K562 (cell line): ENCODE measurements at regions not wholly inside any gene's neighbourhood (a gene's known extent, or its start where the extent isn't known, plus 50 kb on each side); places are given as distances from the start of the nearest gene placed in this dataset.

Experiments
- BHLHE40 ChIP-seq: IDR thresholded peaks from 2 replicates; pipeline ENCODE4 v1.6.1; 2011; ENCODE audit warnings: low read length, improper control_type of control experiment
- CREM ChIP-seq: IDR thresholded peaks from 2 replicates; pipeline ENCODE4 v1.6.1; 2014; ENCODE audit warnings: antibody characterized with exemption, low read depth
- CTBP1 ChIP-seq: fragments of 450-650 bp; IDR thresholded peaks from 2 replicates; pipeline ENCODE4 v1.6.1; 2016; ENCODE audit warnings: borderline replicate concordance
- DMBX1 ChIP-seq: fragments of 250-450 bp; sonication (Bioruptor Pico); IDR thresholded peaks from 2 replicates; pipeline ENCODE4 v1.8.0; 2022; ENCODE audit warnings: inconsistent platforms, mild to moderate bottlenecking, moderate library complexity, borderline replicate concordance
- EP300 ChIP-seq: IDR thresholded peaks from 2 replicates; pipeline ENCODE4 v1.6.1; 2012; ENCODE audit warnings: low read length, improper control_type of control experiment
- ESRRA ChIP-seq: fragments of 450-650 bp; IDR thresholded peaks from 2 replicates; pipeline ENCODE4 v1.6.1; 2014; ENCODE audit warnings: low read depth, mild to moderate bottlenecking, moderate library complexity, borderline replicate concordance
- FOXM1 ChIP-seq, 2 experiments: fragments of 450-650 bp in 1 of 2; sonication (generic) in 1 of 2; formaldehyde crosslinking in 1 of 2; IDR thresholded peaks; 2 replicates each; pipeline versions ENCODE4 v1.6.1 to v1.9.0; 2017 to 2022; ENCODE audit warnings: low read depth in 2 of 2, mild to moderate bottlenecking in 2 of 2, missing genetic modification reagents in 1 of 2, moderate library complexity in 1 of 2
- HDAC2 ChIP-seq: fragments of 450-650 bp; IDR thresholded peaks from 2 replicates; pipeline ENCODE4 v1.6.1; 2016; ENCODE audit warnings: mild to moderate bottlenecking
- MTA1 ChIP-seq: fragments of 450-650 bp; IDR thresholded peaks from 2 replicates; pipeline ENCODE4 v1.6.1; 2017; ENCODE audit warnings: borderline replicate concordance
- MYC ChIP-seq, 2 experiments: fragments of 250-450 bp in 1 of 2; sonication (Bioruptor Pico) in 1 of 2; IDR thresholded peaks; 2 replicates each; pipeline versions ENCODE4 v1.5.1 to v1.6.1; 2012 to 2021; ENCODE audit warnings: low read depth in 2 of 2, borderline replicate concordance in 1 of 2, improper control_type of control experiment in 1 of 2, low read length in 1 of 2, mild to moderate bottlenecking in 1 of 2, moderate library complexity in 1 of 2
- NCOA2 ChIP-seq, 2 experiments: fragments of 450-650 bp; IDR thresholded peaks; 2 replicates each; pipeline ENCODE4 v1.6.1; 2018; ENCODE audit warnings: mild to moderate bottlenecking in 2 of 2, moderate library complexity in 1 of 2; ENCODE audit not compliant: partially characterized antibody in 2 of 2
- NCOR1 ChIP-seq: fragments of 450-650 bp; IDR thresholded peaks from 2 replicates; pipeline ENCODE4 v1.6.1; 2016; ENCODE audit warnings: mild to moderate bottlenecking, moderate library complexity
- NR1H2 ChIP-seq: sonication (generic); formaldehyde crosslinking; IDR thresholded peaks from 2 replicates; pipeline ENCODE4 v1.4.0; 2020; ENCODE audit warnings: mild to moderate bottlenecking, missing genetic modification reagents
- NR4A1 ChIP-seq, 2 experiments: fragments of 250-450 bp in 1 of 2; fragments of 450-650 bp in 1 of 2; sonication (Bioruptor Pico) in 1 of 2; IDR thresholded peaks; 2 replicates each; pipeline versions ENCODE4 v1.4.0 to v1.6.1; 2016 to 2020; ENCODE audit warnings: mild to moderate bottlenecking in 2 of 2, missing compliant biosample characterization in 1 of 2, missing genetic modification characterization in 1 of 2, moderate library complexity in 1 of 2
- POU5F1 ChIP-seq: fragments of 150-350 bp; IDR thresholded peaks from 2 replicates; pipeline ENCODE4 v1.6.1; 2014; ENCODE audit warnings: borderline replicate concordance, low read length, low read depth, mild to moderate bottlenecking; ENCODE audit not compliant: partially characterized antibody
- RAD21 ChIP-seq, 2 experiments: fragments of 250-450 bp in 1 of 2; fragments of 450-650 bp in 1 of 2; sonication (Bioruptor Pico) in 1 of 2; formaldehyde crosslinking in 1 of 2; IDR thresholded peaks in 1 of 2; conservative IDR thresholded peaks in 1 of 2; 2 replicates each; pipeline versions ENCODE4 v1.4.0 to v1.8.0; 2020 to 2022; ENCODE audit warnings: mild to moderate bottlenecking in 2 of 2, moderate library complexity in 1 of 2
- RBM17 ChIP-seq: fragments of 200-400 bp; formaldehyde crosslinking; IDR thresholded peaks from 2 replicates; pipeline ENCODE4 v1.6.1; 2017; ENCODE audit warnings: low read depth, mild to moderate bottlenecking, low read length, borderline replicate concordance
- SMARCA4 ChIP-seq: fragments of 450-650 bp; IDR thresholded peaks from 2 replicates; pipeline ENCODE4 v1.6.1; 2016
- SRSF1 ChIP-seq: fragments of 200-400 bp; formaldehyde crosslinking; IDR thresholded peaks from 2 replicates; pipeline ENCODE4 v1.6.1; 2017; ENCODE audit warnings: mild to moderate bottlenecking, low read depth, low read length, moderate library complexity
- ZNF24 ChIP-seq: fragments of 450-650 bp; IDR thresholded peaks from 2 replicates; pipeline ENCODE4 v1.6.1; 2016
- ZNF311 ChIP-seq: fragments of 250-450 bp; sonication (Bioruptor Pico); IDR thresholded peaks from 2 replicates; pipeline ENCODE4 v1.4.0; 2020; ENCODE audit warnings: mild to moderate bottlenecking, moderate library complexity
- ZNF586 ChIP-seq: fragments of 450-650 bp; formaldehyde crosslinking; conservative IDR thresholded peaks from 2 replicates; pipeline ENCODE4 v1.4.0; 2020; ENCODE audit warnings: mild to moderate bottlenecking, moderate library complexity
- ZNF668 ChIP-seq: fragments of 250-450 bp; sonication (Bioruptor Pico); IDR thresholded peaks from 2 replicates; pipeline ENCODE4 v1.8.0; 2022; ENCODE audit warnings: mild to moderate bottlenecking, inconsistent platforms
- TF ChIP-seq, protein P1 (sequence below): sonication (generic); formaldehyde crosslinking; IDR thresholded peaks from 2 replicates; pipeline ENCODE4 v1.8.0; 2022; ENCODE audit warnings: mild to moderate bottlenecking, missing genetic modification reagents, borderline replicate concordance
- TF ChIP-seq, protein P2 (sequence below): fragments of 250-450 bp; sonication (Bioruptor Pico); IDR thresholded peaks from 2 replicates; pipeline ENCODE4 v1.8.0; 2022; ENCODE audit warnings: inconsistent platforms

DNA sequence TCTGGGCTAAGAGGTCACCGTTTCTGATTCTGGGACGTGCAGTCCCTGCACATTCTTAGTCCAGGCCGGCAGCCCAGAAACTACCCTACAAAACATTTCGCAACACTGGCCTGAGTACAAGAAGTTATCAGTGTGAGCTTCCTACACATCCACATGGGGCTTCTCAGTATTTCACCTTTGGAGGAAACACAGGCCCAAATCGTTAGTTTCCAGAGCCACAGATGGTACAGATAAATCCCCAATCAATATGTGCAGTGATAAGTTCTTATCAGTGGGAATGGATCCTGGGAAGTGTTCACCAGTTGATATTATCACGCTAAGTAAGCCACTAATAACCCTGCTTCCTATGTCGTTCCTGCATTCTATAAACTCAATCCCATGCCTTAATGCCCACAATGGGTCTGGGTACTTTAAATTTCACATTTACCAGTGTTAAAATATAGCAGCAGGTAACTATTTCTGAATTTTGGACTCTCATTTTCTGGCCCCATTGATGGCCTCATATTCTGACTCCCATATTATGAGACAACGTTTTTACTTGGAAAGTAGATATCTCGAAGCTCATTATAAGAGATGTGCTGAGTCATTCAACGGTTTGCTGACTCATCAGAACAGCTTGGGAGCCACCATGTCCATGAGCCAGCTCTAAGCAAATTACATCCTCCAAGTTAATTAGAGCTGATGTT is 370.2 kb upstream of the MAF start (continued):
- TF ChIP-seq MYC (IDR thresholded peaks at IDR 0.05; ENCODE audit: low read depth, low read length) (peak; percentile 42; the same call in 1 of the 2 replicates), MYC (CRISPR knock-in tag; IDR thresholded peaks at IDR 0.05; ENCODE audit: borderline replicate concordance, low read depth) (peak; percentile 22; the same call in 1 of the 2 replicates), SRSF1 (no peak), POU5F1 (no peak), ZNF586 (CRISPR knock-in tag) (no peak; the same call in 1 of the 2 replicates), EP300 (peak; percentile 92), CREM (peak; percentile 71; the same call in 1 of the 2 replicates), CTBP1 (peak; percentile 72; the same call in 1 of the 2 replicates), ESRRA (peak; percentile 57; the same call in 1 of the 2 replicates), ZNF668 (CRISPR knock-in tag) (peak; percentile 85; the same call in 1 of the 2 replicates), NR4A1 (CRISPR knock-in tag; IDR thresholded peaks at IDR 0.05) (no peak), NR4A1 (tag; IDR thresholded peaks at IDR 0.05) (peak; percentile 87), MTA1 (peak; percentile 84; the same call in 1 of the 2 replicates), RBM17 (no peak), ZNF311 (no peak; the same call in 1 of the 2 replicates), HDAC2 (peak; percentile 88), NCOR1 (peak; percentile 84), BHLHE40 (no peak), FOXM1 (IDR thresholded peaks at IDR 0.05; ENCODE audit: low read depth) (peak; percentile 62; the same call in 1 of the 2 replicates), FOXM1 (CRISPR knock-in tag; IDR thresholded peaks at IDR 0.05; ENCODE audit: low read depth) (no peak), ZNF24 (peak; percentile 50; the same call in 1 of the 2 replicates), NR1H2 (CRISPR knock-in tag) (no peak), RAD21 (CRISPR knock-in tag; conservative IDR thresholded peaks at IDR 0.05 in 1 of 2, IDR thresholded peaks at IDR 0.05 in 1 of 2) (peak; percentile 42 to 53), SMARCA4 (peak; percentile 92), NCOA2 (IDR thresholded peaks at IDR 0.05; ENCODE audit: partially characterized antibody in 2 of 2) (peak in 1 of 2 experiments; percentile 44), DMBX1 (CRISPR knock-in tag) (peak; percentile 48; the same call in 1 of the 2 replicates)
- TF ChIP-seq, protein P1, sequence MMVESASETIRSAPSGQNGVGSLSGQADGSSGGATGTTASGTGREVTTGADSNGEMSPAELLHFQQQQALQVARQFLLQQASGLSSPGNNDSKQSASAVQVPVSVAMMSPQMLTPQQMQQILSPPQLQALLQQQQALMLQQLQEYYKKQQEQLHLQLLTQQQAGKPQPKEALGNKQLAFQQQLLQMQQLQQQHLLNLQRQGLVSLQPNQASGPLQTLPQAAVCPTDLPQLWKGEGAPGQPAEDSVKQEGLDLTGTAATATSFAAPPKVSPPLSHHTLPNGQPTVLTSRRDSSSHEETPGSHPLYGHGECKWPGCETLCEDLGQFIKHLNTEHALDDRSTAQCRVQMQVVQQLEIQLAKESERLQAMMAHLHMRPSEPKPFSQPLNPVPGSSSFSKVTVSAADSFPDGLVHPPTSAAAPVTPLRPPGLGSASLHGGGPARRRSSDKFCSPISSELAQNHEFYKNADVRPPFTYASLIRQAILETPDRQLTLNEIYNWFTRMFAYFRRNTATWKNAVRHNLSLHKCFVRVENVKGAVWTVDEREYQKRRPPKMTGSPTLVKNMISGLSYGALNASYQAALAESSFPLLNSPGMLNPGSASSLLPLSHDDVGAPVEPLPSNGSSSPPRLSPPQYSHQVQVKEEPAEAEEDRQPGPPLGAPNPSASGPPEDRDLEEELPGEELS (CRISPR knock-in tag), result no peak
- TF ChIP-seq, protein P2, sequence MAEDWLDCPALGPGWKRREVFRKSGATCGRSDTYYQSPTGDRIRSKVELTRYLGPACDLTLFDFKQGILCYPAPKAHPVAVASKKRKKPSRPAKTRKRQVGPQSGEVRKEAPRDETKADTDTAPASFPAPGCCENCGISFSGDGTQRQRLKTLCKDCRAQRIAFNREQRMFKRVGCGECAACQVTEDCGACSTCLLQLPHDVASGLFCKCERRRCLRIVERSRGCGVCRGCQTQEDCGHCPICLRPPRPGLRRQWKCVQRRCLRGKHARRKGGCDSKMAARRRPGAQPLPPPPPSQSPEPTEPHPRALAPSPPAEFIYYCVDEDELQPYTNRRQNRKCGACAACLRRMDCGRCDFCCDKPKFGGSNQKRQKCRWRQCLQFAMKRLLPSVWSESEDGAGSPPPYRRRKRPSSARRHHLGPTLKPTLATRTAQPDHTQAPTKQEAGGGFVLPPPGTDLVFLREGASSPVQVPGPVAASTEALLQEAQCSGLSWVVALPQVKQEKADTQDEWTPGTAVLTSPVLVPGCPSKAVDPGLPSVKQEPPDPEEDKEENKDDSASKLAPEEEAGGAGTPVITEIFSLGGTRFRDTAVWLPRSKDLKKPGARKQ (CRISPR knock-in tag), result no peak
